ENCODE measurements at regions not wholly inside any gene's neighbourhood (a gene's known extent, or its start where the extent isn't known, plus 50 kb on each side); places are given as distances from the start of the nearest gene placed in this dataset.

DNA sequence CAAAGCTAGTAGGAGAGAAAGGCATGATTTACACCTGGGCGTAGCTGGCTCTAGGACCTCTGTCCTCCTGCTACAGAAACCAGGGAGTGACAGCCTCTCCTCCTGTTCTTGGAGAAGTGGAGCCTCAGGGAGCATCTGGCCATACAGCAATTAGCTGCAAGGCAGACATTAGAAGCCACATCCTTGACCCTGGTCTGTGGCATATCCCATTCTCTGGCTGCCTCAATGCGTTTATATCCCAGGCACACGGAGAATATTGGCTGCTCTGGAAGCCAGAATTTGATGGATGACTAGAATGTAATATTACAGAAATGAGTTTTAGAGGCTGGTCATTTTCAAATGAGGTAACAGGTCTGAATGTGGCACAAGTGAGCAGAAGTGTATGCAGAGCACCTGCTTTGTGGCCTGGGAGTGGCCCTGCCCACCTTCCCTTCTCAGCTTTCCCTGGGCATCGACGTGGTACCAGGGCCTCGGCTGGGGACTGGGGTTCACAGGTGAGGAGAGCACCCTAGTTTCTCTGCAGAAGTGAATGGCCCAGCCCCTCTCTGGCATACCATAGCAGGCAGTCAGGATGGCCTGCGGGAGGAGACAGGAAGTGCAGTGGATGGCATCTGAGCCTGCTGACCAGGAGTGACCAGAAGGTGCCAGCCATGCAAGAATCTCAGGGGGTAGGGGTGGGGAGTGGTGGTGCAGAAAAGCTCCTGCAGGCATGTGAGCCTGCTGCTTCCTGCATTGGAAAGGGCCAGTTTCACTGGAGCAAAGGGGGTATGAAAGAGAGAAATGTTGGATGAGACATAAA is 367.2 kb upstream of the ZNF32 start:
- Histone ChIP-seq H3K27me3 (ENCODE audit: control insufficient read depth, insufficient read depth, low read length) (no peaks in the 10 kb centered on the region), H3K4me3 (ENCODE audit: low read depth, low read length) (no peak overlapping the region), H3K36me3 (ENCODE audit: control insufficient read depth, insufficient read depth, low read length) (no peaks in the 10 kb centered on the region)
- ChIA-PET CTCF (no interaction called here), POLR2A (no interaction called here)
- TF ChIP-seq, protein P1, sequence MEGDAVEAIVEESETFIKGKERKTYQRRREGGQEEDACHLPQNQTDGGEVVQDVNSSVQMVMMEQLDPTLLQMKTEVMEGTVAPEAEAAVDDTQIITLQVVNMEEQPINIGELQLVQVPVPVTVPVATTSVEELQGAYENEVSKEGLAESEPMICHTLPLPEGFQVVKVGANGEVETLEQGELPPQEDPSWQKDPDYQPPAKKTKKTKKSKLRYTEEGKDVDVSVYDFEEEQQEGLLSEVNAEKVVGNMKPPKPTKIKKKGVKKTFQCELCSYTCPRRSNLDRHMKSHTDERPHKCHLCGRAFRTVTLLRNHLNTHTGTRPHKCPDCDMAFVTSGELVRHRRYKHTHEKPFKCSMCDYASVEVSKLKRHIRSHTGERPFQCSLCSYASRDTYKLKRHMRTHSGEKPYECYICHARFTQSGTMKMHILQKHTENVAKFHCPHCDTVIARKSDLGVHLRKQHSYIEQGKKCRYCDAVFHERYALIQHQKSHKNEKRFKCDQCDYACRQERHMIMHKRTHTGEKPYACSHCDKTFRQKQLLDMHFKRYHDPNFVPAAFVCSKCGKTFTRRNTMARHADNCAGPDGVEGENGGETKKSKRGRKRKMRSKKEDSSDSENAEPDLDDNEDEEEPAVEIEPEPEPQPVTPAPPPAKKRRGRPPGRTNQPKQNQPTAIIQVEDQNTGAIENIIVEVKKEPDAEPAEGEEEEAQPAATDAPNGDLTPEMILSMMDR (IDR thresholded peaks at IDR 0.05; ENCODE audit: insufficient read depth, low read depth, low read length), result no peak
- DNase-seq (ENCODE audit: low read depth), result no peak

DNA sequence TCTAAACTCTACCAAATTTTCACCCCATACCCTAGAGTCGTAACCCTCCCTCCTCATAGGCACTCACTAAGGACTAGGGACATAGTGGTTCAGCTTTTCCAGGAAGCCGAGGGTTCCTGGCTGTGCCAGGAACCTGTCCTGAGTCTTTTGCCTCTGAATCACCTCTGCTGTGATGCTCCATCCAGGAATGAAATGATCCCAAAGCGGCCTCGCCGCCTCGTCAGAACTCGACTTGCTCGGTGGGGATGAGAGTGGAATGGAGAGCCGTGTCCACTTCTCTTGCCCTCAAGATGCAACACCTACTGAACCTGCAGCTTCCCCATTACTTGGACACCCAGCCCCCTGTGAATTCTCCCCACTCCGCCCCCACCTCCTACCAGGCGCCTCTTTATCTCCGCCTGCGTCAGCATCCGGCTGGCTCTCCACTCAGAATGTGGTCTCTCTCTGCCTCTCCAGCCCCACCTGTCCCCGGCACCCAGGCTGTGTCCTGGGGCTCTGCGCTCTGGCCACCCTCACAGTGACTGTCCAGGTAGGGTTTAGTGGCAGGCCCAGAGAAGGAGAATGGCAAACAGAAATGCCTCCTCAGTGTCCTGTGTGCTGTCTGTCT is 366.1 kb upstream of the ZNF32 start:
- POLR2A ChIA-PET, result no interaction called here
- CTCF ChIA-PET, result interaction anchor here (1.2 kb wide), 1 partner anchor 26 kb away, joined by 3 read pairs; no protein-coding TSS in a partner anchor
- no peaks in the 10 kb centered on the region for H3K36me3 ChIP-seq (ENCODE audit: control insufficient read depth, insufficient read depth, low read length)
- H3K27me3 ChIP-seq (ENCODE audit: control insufficient read depth, insufficient read depth, low read length), result no peaks in the 10 kb centered on the region
- no peak overlapping the region for H3K4me3 ChIP-seq (ENCODE audit: low read depth, low read length)
- DNase-seq (ENCODE audit: low read depth), result no peak
- TF ChIP-seq, protein P1 (IDR thresholded peaks at IDR 0.05; ENCODE audit: insufficient read depth, low read depth, low read length), result no peak

DNA sequence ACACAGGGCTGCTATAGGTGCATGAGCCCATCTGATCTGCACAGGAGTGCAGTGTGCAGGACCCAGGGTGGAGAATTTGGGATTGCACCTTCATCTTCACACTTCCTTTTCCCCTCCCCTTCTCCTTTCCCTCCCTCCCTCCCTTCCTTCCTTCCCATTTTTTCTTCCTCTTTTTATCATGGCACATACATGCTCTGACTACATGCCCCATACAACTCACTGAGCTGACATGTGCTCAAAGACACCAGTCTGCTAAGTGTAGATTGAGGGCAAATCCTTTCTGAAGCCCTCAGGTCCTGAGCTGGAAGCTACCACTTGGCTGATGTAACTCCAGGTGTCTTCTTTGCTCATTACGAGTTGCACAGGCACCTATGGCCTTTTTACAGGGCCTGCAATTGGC is 365.3 kb upstream of the ZNF32 start:
- Histone ChIP-seq H3K27me3 (ENCODE audit: control insufficient read depth, insufficient read depth, low read length) (no peaks in the 10 kb centered on the region), H3K36me3 (ENCODE audit: control insufficient read depth, insufficient read depth, low read length) (no peaks in the 10 kb centered on the region), H3K4me3 (ENCODE audit: low read depth, low read length) (no peak overlapping the region)
- TF ChIP-seq, protein P1 (IDR thresholded peaks at IDR 0.05; ENCODE audit: insufficient read depth, low read depth, low read length), result no peak
- DNase-seq (ENCODE audit: low read depth), result no peak
- ChIA-PET CTCF (interaction anchor here (1.2 to 1.6 kb wide), 2 partner anchors 12 to 27 kb away, joined by 3 to 5 read pairs; no protein-coding TSS in a partner anchor), POLR2A (no interaction called here)

DNA sequence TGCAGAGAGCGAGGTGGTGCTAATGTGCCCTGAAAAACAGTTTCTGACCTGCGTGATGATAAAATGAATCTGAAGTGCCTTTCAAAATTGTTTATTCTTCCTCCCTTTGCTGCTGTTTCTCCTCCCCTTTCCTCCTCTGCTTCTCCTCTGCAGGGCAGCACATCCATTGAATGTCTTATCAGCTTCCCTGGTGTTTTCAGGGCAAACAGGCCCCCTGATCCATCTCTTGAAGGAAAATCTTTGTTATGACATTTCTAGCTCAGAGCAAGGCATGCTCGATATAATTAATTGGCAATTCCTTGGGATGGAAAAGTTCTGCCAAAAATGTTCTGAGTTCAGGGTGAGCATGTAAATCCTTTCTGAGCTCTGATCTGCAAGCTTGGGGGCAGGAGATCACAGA is 364.2 kb upstream of the ZNF32 start:
- CTCF ChIA-PET, result interaction anchor here (1.6 kb wide), 1 partner anchor 11 kb away, joined by 5 read pairs; no protein-coding TSS in a partner anchor
- Histone ChIP-seq H3K4me3 (ENCODE audit: low read depth, low read length) (no peak overlapping the region), H3K36me3 (ENCODE audit: control insufficient read depth, insufficient read depth, low read length) (no peaks in the 10 kb centered on the region), H3K27me3 (ENCODE audit: control insufficient read depth, insufficient read depth, low read length) (no peaks in the 10 kb centered on the region)
- TF ChIP-seq, protein P1 (IDR thresholded peaks at IDR 0.05; ENCODE audit: insufficient read depth, low read depth, low read length), result no peak
- no peak for DNase-seq (ENCODE audit: low read depth)
- POLR2A ChIA-PET, result interaction anchor here (0.6 kb wide), 1 partner anchor 295 kb away, joined by 3 read pairs; no protein-coding TSS in a partner anchor

DNA sequence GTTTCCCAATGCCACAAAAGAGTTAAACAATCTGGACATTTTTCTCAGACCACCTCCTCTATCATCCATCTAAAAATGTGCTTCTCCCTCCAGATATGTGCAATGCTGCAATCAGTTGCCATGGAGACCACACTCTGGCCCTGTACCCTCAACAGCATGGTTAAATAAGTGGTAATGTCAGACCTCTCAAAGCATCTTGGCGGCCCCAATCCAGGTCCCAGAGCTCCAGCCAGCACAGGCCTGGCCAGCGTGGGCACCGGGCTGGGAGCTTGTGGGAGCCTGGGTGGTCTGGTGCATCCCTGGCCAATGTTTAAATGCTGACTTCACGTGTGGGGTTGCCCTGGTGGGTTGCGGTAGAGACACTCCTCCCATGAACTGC is 362.9 kb upstream of the ZNF32 start:
- no peak for DNase-seq (ENCODE audit: low read depth)
- Histone ChIP-seq H3K36me3 (ENCODE audit: control insufficient read depth, insufficient read depth, low read length) (no peaks in the 10 kb centered on the region), H3K27me3 (ENCODE audit: control insufficient read depth, insufficient read depth, low read length) (no peaks in the 10 kb centered on the region), H3K4me3 (ENCODE audit: low read depth, low read length) (no peak overlapping the region)
- CTCF ChIA-PET, result no interaction called here
- POLR2A ChIA-PET, result no interaction called here
- TF ChIP-seq, protein P1 (IDR thresholded peaks at IDR 0.05; ENCODE audit: insufficient read depth, low read depth, low read length), result no peak
